Progenitor cell of endocrine pancreas (in vitro differentiated cells): ENCODE measurements at regions not wholly inside any gene's neighbourhood (a gene's known extent, or its start where the extent isn't known, plus 50 kb on each side); places are given as distances from the start of the nearest gene placed in this dataset.

Experiments used
- DNase-seq: peaks from one replicate; pipeline ENCODE4 v3.0.0; 2021; ENCODE audit warnings: low spot score; ENCODE audit not compliant: unreplicated experiment
- H3K27ac Mint-ChIP-seq: 2 replicates; pipeline ENCODE4 v1.8.0; 2021; ENCODE audit warnings: mild to moderate bottlenecking, moderate library complexity, mixed read lengths
- H3K27me3 Mint-ChIP-seq: 2 replicates; pipeline ENCODE4 v1.8.0; 2021; ENCODE audit warnings: mixed read lengths
- H3K36me3 Mint-ChIP-seq: 2 replicates; pipeline ENCODE4 v1.8.0; 2022; ENCODE audit warnings: mixed read lengths; ENCODE audit not compliant: insufficient read depth
- H3K4me1 Mint-ChIP-seq: 2 replicates; pipeline ENCODE4 v1.8.0; 2021; ENCODE audit warnings: low read depth, mixed read lengths
- H3K4me3 Mint-ChIP-seq: 2 replicates; pipeline ENCODE4 v1.8.0; 2021; ENCODE audit warnings: low read depth, mild to moderate bottlenecking, moderate library complexity, mixed read lengths
- H3K9me3 Mint-ChIP-seq: 2 replicates; pipeline ENCODE4 v1.8.0; 2021; ENCODE audit warnings: low read depth, mixed read lengths
- TF ChIP-seq, protein P1 (sequence below): fragments of 200-600 bp; sonication (generic); IDR thresholded peaks from one replicate; pipeline ENCODE4 v1.5.0; 2021; ENCODE audit warnings: antibody characterized with exemption, mild to moderate bottlenecking; ENCODE audit not compliant: unreplicated experiment

- peaks cover 3% of the 10 kb centered on the region for H3K9me3 Mint-ChIP-seq
- DNase-seq: no peak
- H3K27me3 Mint-ChIP-seq: no peaks in the 10 kb centered on the region
- peak overlapping the region; percentile 76 for H3K27ac Mint-ChIP-seq
- TF ChIP-seq, protein P1, sequence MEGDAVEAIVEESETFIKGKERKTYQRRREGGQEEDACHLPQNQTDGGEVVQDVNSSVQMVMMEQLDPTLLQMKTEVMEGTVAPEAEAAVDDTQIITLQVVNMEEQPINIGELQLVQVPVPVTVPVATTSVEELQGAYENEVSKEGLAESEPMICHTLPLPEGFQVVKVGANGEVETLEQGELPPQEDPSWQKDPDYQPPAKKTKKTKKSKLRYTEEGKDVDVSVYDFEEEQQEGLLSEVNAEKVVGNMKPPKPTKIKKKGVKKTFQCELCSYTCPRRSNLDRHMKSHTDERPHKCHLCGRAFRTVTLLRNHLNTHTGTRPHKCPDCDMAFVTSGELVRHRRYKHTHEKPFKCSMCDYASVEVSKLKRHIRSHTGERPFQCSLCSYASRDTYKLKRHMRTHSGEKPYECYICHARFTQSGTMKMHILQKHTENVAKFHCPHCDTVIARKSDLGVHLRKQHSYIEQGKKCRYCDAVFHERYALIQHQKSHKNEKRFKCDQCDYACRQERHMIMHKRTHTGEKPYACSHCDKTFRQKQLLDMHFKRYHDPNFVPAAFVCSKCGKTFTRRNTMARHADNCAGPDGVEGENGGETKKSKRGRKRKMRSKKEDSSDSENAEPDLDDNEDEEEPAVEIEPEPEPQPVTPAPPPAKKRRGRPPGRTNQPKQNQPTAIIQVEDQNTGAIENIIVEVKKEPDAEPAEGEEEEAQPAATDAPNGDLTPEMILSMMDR: no peak
- H3K4me3 Mint-ChIP-seq: peak overlapping the region; percentile 50
- H3K36me3 Mint-ChIP-seq: no peaks in the 10 kb centered on the region
- H3K4me1 Mint-ChIP-seq: peaks cover 30% of the 10 kb centered on the region
Observed at GRCh38 chr14:61876362-61877034, 114.3 kb downstream of the SNAPC1 start.

- Mint-ChIP-seq H3K4me1 (peaks cover 30% of the 10 kb centered on the region), H3K27me3 (no peaks in the 10 kb centered on the region), H3K36me3 (no peaks in the 10 kb centered on the region), H3K9me3 (peaks cover 3% of the 10 kb centered on the region), H3K27ac (peak overlapping the region; percentile 76), H3K4me3 (peak overlapping the region; percentile 29)
- TF ChIP-seq, protein P1: no peak
- DNase-seq: no peak
Observed at GRCh38 chr14:61877035-61877390, 114.8 kb downstream of the SNAPC1 start.

GRCh38 chr14:61877768-61878167 lies 115.5 kb downstream of the SNAPC1 start:
- Mint-ChIP-seq H3K27ac (no peak overlapping the region), H3K27me3 (no peaks in the 10 kb centered on the region), H3K4me1 (peaks cover 30% of the 10 kb centered on the region), H3K9me3 (peaks cover 3% of the 10 kb centered on the region), H3K36me3 (no peaks in the 10 kb centered on the region), H3K4me3 (no peak overlapping the region)
- TF ChIP-seq, protein P1: no peak
- DNase-seq: no peak

DNA sequence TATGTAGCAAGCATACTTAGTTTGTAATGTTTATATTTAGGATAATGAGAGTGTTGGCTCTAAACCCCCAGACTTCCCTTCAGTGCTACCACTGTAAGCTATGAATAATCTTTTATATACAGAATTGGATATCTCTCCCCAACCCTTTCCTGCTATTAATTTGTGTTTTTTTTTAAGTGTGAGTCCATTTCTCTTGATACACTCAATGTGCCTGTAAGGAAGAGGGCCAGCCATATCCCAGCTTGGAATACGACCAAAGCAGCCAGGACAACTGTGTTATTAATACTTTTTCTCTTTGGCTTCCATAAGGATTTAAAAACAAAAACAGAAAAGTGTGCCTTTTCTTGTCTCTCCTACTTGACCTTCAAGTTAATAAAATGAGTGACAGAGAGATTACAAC lies 116.7 kb downstream of the SNAPC1 start:
- TF ChIP-seq, protein P1: no peak
- Mint-ChIP-seq H3K36me3 (no peaks in the 10 kb centered on the region), H3K27me3 (no peaks in the 10 kb centered on the region), H3K4me3 (no peak overlapping the region), H3K27ac (no peak overlapping the region), H3K9me3 (peaks cover 5% of the 10 kb centered on the region), H3K4me1 (peaks cover 30% of the 10 kb centered on the region)
- DNase-seq: no peak

GRCh38 chr14:61881046-61881445 lies 118.8 kb downstream of the SNAPC1 start:
- Mint-ChIP-seq H3K27ac (no peak overlapping the region), H3K36me3 (no peaks in the 10 kb centered on the region), H3K4me3 (no peak overlapping the region), H3K9me3 (peaks cover 5% of the 10 kb centered on the region), H3K4me1 (peaks cover 27% of the 10 kb centered on the region), H3K27me3 (no peaks in the 10 kb centered on the region)
- TF ChIP-seq, protein P1: no peak
- DNase-seq: no peak
